ENCODE measurements at regions not wholly inside any gene's neighbourhood (a gene's known extent, or its start where the extent isn't known, plus 50 kb on each side); places are given as distances from the start of the nearest gene placed in this dataset.

DNA sequence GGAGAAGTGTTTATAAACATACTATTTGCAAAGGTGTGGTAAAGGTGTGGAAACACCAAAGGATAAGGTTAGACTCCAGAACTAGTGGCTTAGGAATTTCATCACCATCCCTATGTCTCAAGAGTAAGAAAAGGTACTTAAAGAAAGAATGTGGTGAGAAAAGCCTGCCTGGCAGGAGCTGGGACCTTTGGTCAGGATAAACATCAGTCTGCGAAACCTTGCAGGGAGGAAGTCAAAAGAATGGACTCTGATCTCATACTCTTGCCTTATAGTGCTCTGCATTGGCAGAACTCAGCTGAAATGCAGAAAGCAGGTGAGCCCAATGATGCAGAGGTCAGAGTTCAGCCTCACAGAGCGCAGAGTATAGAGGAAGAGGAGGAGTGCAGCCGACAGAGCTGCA is 97.2 kb upstream of the NR3C2 start:
- TF ChIP-seq EZH2phosphoT487 (IDR thresholded peaks at IDR 0.05; ENCODE audit: insufficient read depth, low read depth) (no peak), EZH2 (IDR thresholded peaks at IDR 0.05; ENCODE audit: insufficient read depth, poor library complexity, severe bottlenecking) (no peak)
